GM12872 (cell line): ENCODE measurements at regions not wholly inside any gene's neighbourhood (a gene's known extent, or its start where the extent isn't known, plus 50 kb on each side); places are given as distances from the start of the nearest gene placed in this dataset.

Experiments used
- CTCF ChIP-seq: IDR thresholded peaks from 3 replicates; pipeline ENCODE4 v1.5.1; 2011; ENCODE audit warnings: low read depth, mild to moderate bottlenecking, low read length, moderate library complexity; ENCODE audit not compliant: insufficient read depth

- TF ChIP-seq CTCF: no peak
These were observed 89.9 kb upstream of the HPCAL1 start for GRCh38 chr2:10212827-10213226.

- TF ChIP-seq CTCF: no peak
These were observed 88.5 kb upstream of the HPCAL1 start for GRCh38 chr2:10214179-10214578.

GRCh38 chr2:10215393-10215935, 87.2 kb upstream of the HPCAL1 start:
- no peak for TF ChIP-seq CTCF

- TF ChIP-seq CTCF: no peak
These were observed 85.8 kb upstream of the HPCAL1 start for GRCh38 chr2:10216677-10217488.

GRCh38 chr2:10217489-10218435, 84.9 kb upstream of the HPCAL1 start:
- no peak for TF ChIP-seq CTCF

GRCh38 chr2:10220045-10220901, 82.4 kb upstream of the HPCAL1 start:
- no peak for TF ChIP-seq CTCF

- no peak for TF ChIP-seq CTCF
These were observed 81.8 kb upstream of the HPCAL1 start for GRCh38 chr2:10220902-10221391.
